ENCODE measurements at regions not wholly inside any gene's neighbourhood (a gene's known extent, or its start where the extent isn't known, plus 50 kb on each side); places are given as distances from the start of the nearest gene placed in this dataset.

GRCh38 chr11:19398273-19398672, 157.5 kb upstream of the E2F8 start:
- Histone ChIP-seq H3K14ac (replicated peaks; ENCODE audit: low read depth, low read length) (peak overlapping the region; percentile 38; the same call in 1 of the 2 replicates), H3K79me1 (ENCODE audit: low read depth in 1 of 2, low read length in 2 of 2) (no peaks in the 10 kb centered on the region), H2BK15ac (ENCODE audit: low read depth, low read length) (peak overlapping the region; percentile 27; the same call in 1 of the 3 replicates), H4K8ac (ENCODE audit: low read depth in 2 of 2, low read length in 2 of 2) (peak overlapping the region in 1 of 2 experiments; percentile 38; a peak in 2 of 4 replicates), H3K9me1 (ENCODE audit: insufficient read depth, low read length) (peaks cover 11% of the 10 kb centered on the region), H2BK20ac (ENCODE audit: low read depth, low read length) (peak overlapping the region; percentile 42; the same call in 1 of the 2 replicates), H3K4me2 (ENCODE audit: low read depth, low read length) (peak overlapping the region; percentile 71), H3K18ac (ENCODE audit: low read depth, low read length) (peak overlapping the region; percentile 69), H2AFZ (replicated peaks; ENCODE audit: low read length, poor library complexity) (peak overlapping the region; percentile 26), H4K5ac (ENCODE audit: low read depth, low read length) (peak overlapping the region; percentile 83; the same call in 1 of the 2 replicates), H3K23ac (ENCODE audit: low read depth, low read length) (peak overlapping the region; percentile 60; the same call in 1 of the 2 replicates), H3K56ac (ENCODE audit: extremely low read depth, insufficient read depth, low read length) (no peak overlapping the region), H3K9ac (ENCODE audit: low read depth, low read length) (0 out of 2 replicates have a peak overlapping the region, but pooled peaks have one; percentile 18), H2AK9ac (replicated peaks; ENCODE audit: low read depth, low read length, poor library complexity) (peak overlapping the region; percentile 59), H3K9me3 (ENCODE audit: control insufficient read depth, insufficient read depth, low read length) (no peaks in the 10 kb centered on the region), H4K20me1 (ENCODE audit: insufficient read depth, low read length) (no peaks in the 10 kb centered on the region), H3K4me3 (ENCODE audit: insufficient read depth, low read depth, low read length) (no peak overlapping the region), H2AK5ac (ENCODE audit: low read depth, low read length) (peak overlapping the region; percentile 69), H3K27ac (ENCODE audit: insufficient read depth, low read length) (peak overlapping the region; percentile 77; the same call in 1 of the 2 replicates), H3K4ac (ENCODE audit: low read depth, low read length) (peak overlapping the region; percentile 57), H2BK5ac (ENCODE audit: low read depth, low read length, poor library complexity, severe bottlenecking) (peak overlapping the region; percentile 3), H2BK120ac (ENCODE audit: low read depth, low read length) (peak overlapping the region; percentile 62; the same call in 1 of the 2 replicates), H3K4me1 (ENCODE audit: control insufficient read depth, insufficient read depth, low read length) (peaks cover 23% of the 10 kb centered on the region), H3K36me3 (ENCODE audit: control insufficient read depth, insufficient read depth, low read length) (no peaks in the 10 kb centered on the region), H3K27me3 (ENCODE audit: control insufficient read depth, insufficient read depth, low read length) (no peaks in the 10 kb centered on the region), H4K91ac (ENCODE audit: insufficient read depth, low read depth, low read length) (peak overlapping the region; percentile 61)
- ChIA-PET CTCF (no interaction called here), POLR2A (ENCODE audit: unreplicated experiment) (no interaction called here)
- DNase-seq (peak; percentile 19), ATAC-seq (ENCODE audit: low read depth) (peak; percentile 28; the same call in 1 of the 2 replicates)
- intact Hi-C loops (cut with micrococcal nuclease) (no loop called here), dilution Hi-C loops (cut with HindIII; ENCODE audit: low sequenced_read_pairs, unreplicated experiment) (no loop called here), in situ Hi-C loops (cut with MboI; ENCODE audit: low sequenced_read_pairs) (no loop called here)
- TF ChIP-seq NFE2L2 (IDR thresholded peaks at IDR 0.05; ENCODE audit: low read depth, low read length) (no peak), MXI1 (IDR thresholded peaks at IDR 0.05; ENCODE audit: borderline replicate concordance, low read depth, low read length) (no peak), POLR2A (IDR thresholded peaks at IDR 0.05; ENCODE audit: low read depth, low read length) (no peak), RAD21 (IDR thresholded peaks at IDR 0.05; ENCODE audit: low read length) (no peak), ELK1 (IDR thresholded peaks at IDR 0.05; ENCODE audit: borderline replicate concordance, low read depth, low read length) (no peak), MAFK (IDR thresholded peaks at IDR 0.05; ENCODE audit: low read depth, low read length) (no peak), RCOR1 (IDR thresholded peaks at IDR 0.05; ENCODE audit: insufficient replicate concordance, low read length) (no peak), FOS (IDR thresholded peaks at IDR 0.05; ENCODE audit: low read depth, low read length) (no peak), BHLHE40 (IDR thresholded peaks at IDR 0.05; ENCODE audit: low read depth, low read length) (no peak)
- no TSS peak for BruUV-seq (replicated peaks)
- WGBS, 2 experiments (ENCODE audit: extremely low coverage in 2 of 2, insufficient read length in 1 of 2): 61% methylated on average over 3 of the region's 5 CpGs; no CpG with 5 or more reads in 1 of the 2 experiments
